H1 (cell line): ENCODE measurements at regions not wholly inside any gene's neighbourhood (a gene's known extent, or its start where the extent isn't known, plus 50 kb on each side); places are given as distances from the start of the nearest gene placed in this dataset.

ENCODE experiments used
- CBX8 ChIP-seq: fragments of 300-800, 300-1000 bp; sonication (generic); IDR thresholded peaks from 2 replicates; pipeline ENCODE4 v1.7.1; 2016; ENCODE audit warnings: low read depth, low read length, borderline replicate concordance
- CHD1 ChIP-seq: IDR thresholded peaks from 2 replicates; pipeline ENCODE4 v1.6.1; 2012; ENCODE audit warnings: low read depth, low read length, improper control_type of control experiment
- CTCF ChIP-seq, 3 experiments: IDR thresholded peaks; 1 replicate in 2 of 3; 2 replicates in 1 of 3; pipeline versions ENCODE4 v1.5.1 to v1.6.1; 2011; ENCODE audit warnings: low read length in 3 of 3, mild to moderate bottlenecking in 3 of 3, inconsistent platforms in 2 of 3, low read depth in 1 of 3, moderate library complexity in 1 of 3; ENCODE audit not compliant: insufficient read depth in 1 of 3; ENCODE audit errors: control extremely low read depth in 1 of 3
- E2F6 ChIP-seq: IDR thresholded peaks from 2 replicates; pipeline ENCODE4 v1.6.1; 2012; ENCODE audit warnings: inconsistent platforms
- GABPA ChIP-seq: IDR thresholded peaks from 2 replicates; pipeline ENCODE4 v1.6.1; 2011; ENCODE audit warnings: mild to moderate bottlenecking, low read length, moderate library complexity, borderline replicate concordance; ENCODE audit not compliant: insufficient read depth
- KDM4A ChIP-seq: IDR thresholded peaks from one replicate; pipeline ENCODE4 v1.7.1; 2012; ENCODE audit warnings: low read depth, mild to moderate bottlenecking, moderate library complexity, low read length, inconsistent platforms; ENCODE audit not compliant: severe bottlenecking
- NRF1 ChIP-seq: IDR thresholded peaks from 2 replicates; pipeline ENCODE4 v1.6.1; 2011; ENCODE audit warnings: mild to moderate bottlenecking, low read depth, low read length, improper control_type of control experiment
- SIX5 ChIP-seq: IDR thresholded peaks from 2 replicates; pipeline ENCODE4 v1.6.1; 2011; ENCODE audit warnings: mild to moderate bottlenecking, low read depth, low read length
- TF ChIP-seq, protein P1 (sequence below): fragments of 300-600 bp; sonication (generic); IDR thresholded peaks from 2 replicates; pipeline ENCODE4 v1.7.1; 2012; ENCODE audit warnings: low read length, moderate library complexity, mild to moderate bottlenecking, inconsistent platforms; ENCODE audit not compliant: insufficient replicate concordance

GRCh38 chr9:107779731-107780130 lies 290.2 kb upstream of the KLF4 start (continued):
- TF ChIP-seq, protein P1, sequence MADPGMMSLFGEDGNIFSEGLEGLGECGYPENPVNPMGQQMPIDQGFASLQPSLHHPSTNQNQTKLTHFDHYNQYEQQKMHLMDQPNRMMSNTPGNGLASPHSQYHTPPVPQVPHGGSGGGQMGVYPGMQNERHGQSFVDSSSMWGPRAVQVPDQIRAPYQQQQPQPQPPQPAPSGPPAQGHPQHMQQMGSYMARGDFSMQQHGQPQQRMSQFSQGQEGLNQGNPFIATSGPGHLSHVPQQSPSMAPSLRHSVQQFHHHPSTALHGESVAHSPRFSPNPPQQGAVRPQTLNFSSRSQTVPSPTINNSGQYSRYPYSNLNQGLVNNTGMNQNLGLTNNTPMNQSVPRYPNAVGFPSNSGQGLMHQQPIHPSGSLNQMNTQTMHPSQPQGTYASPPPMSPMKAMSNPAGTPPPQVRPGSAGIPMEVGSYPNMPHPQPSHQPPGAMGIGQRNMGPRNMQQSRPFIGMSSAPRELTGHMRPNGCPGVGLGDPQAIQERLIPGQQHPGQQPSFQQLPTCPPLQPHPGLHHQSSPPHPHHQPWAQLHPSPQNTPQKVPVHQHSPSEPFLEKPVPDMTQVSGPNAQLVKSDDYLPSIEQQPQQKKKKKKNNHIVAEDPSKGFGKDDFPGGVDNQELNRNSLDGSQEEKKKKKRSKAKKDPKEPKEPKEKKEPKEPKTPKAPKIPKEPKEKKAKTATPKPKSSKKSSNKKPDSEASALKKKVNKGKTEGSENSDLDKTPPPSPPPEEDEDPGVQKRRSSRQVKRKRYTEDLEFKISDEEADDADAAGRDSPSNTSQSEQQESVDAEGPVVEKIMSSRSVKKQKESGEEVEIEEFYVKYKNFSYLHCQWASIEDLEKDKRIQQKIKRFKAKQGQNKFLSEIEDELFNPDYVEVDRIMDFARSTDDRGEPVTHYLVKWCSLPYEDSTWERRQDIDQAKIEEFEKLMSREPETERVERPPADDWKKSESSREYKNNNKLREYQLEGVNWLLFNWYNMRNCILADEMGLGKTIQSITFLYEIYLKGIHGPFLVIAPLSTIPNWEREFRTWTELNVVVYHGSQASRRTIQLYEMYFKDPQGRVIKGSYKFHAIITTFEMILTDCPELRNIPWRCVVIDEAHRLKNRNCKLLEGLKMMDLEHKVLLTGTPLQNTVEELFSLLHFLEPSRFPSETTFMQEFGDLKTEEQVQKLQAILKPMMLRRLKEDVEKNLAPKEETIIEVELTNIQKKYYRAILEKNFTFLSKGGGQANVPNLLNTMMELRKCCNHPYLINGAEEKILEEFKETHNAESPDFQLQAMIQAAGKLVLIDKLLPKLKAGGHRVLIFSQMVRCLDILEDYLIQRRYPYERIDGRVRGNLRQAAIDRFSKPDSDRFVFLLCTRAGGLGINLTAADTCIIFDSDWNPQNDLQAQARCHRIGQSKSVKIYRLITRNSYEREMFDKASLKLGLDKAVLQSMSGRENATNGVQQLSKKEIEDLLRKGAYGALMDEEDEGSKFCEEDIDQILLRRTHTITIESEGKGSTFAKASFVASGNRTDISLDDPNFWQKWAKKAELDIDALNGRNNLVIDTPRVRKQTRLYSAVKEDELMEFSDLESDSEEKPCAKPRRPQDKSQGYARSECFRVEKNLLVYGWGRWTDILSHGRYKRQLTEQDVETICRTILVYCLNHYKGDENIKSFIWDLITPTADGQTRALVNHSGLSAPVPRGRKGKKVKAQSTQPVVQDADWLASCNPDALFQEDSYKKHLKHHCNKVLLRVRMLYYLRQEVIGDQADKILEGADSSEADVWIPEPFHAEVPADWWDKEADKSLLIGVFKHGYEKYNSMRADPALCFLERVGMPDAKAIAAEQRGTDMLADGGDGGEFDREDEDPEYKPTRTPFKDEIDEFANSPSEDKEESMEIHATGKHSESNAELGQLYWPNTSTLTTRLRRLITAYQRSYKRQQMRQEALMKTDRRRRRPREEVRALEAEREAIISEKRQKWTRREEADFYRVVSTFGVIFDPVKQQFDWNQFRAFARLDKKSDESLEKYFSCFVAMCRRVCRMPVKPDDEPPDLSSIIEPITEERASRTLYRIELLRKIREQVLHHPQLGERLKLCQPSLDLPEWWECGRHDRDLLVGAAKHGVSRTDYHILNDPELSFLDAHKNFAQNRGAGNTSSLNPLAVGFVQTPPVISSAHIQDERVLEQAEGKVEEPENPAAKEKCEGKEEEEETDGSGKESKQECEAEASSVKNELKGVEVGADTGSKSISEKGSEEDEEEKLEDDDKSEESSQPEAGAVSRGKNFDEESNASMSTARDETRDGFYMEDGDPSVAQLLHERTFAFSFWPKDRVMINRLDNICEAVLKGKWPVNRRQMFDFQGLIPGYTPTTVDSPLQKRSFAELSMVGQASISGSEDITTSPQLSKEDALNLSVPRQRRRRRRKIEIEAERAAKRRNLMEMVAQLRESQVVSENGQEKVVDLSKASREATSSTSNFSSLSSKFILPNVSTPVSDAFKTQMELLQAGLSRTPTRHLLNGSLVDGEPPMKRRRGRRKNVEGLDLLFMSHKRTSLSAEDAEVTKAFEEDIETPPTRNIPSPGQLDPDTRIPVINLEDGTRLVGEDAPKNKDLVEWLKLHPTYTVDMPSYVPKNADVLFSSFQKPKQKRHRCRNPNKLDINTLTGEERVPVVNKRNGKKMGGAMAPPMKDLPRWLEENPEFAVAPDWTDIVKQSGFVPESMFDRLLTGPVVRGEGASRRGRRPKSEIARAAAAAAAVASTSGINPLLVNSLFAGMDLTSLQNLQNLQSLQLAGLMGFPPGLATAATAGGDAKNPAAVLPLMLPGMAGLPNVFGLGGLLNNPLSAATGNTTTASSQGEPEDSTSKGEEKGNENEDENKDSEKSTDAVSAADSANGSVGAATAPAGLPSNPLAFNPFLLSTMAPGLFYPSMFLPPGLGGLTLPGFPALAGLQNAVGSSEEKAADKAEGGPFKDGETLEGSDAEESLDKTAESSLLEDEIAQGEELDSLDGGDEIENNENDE, result no peak
- TF ChIP-seq NRF1, result no peak
- TF ChIP-seq KDM4A, result no peak
- no peak for TF ChIP-seq CHD1
- TF ChIP-seq CBX8, result no peak
- TF ChIP-seq GABPA, result no peak
- TF ChIP-seq E2F6, result no peak
- no peak for TF ChIP-seq CTCF (IDR thresholded peaks at IDR 0.05; ENCODE audit: control extremely low read depth in 1 of 3, insufficient read depth in 1 of 3, low read depth in 1 of 3, low read length in 3 of 3)
- TF ChIP-seq SIX5, result no peak
